HepG2 (cell line): ENCODE measurements at regions not wholly inside any gene's neighbourhood (a gene's known extent, or its start where the extent isn't known, plus 50 kb on each side); places are given as distances from the start of the nearest gene placed in this dataset.

Experiments used
- ATAC-seq: fragments of 200-7000 bp; cut with Tn5 transposase; 3 replicates; pipeline ENCODE4 v1.9.1; 2020; ENCODE audit warnings: mild to moderate bottlenecking, moderate library complexity
- BruUV-seq: library from RNA; stranded (reverse); fragments of 400-500 nt; replicated peaks from 2 replicates; lab custom pipeline; 2021; lab: Mats Ljungman, UMichigan
- CTCF ChIA-PET: fragments of 300-600 bp; formaldehyde crosslinking; extraction: SDS; loops from one replicate; lab custom pipeline; 2021; ENCODE audit warnings: low total read pairs, inconsistent platforms, low intra/inter-chr PET ratio; lab: Yijun Ruan, JAX
- POLR2A ChIA-PET: fragments of 350-600 bp; sonication (Branson Sonifier 250); formaldehyde crosslinking; loops from one replicate; lab custom pipeline; 2020; ENCODE audit warnings: antibody characterized with exemption, inconsistent platforms; lab: Yijun Ruan, JAX
- DNase-seq: peaks from one replicate; pipeline ENCODE4 v3.0.0-alpha.2; 2015; ENCODE audit warnings: low spot score
- FAIRE-seq: peaks from 3 replicates; lab custom pipeline; 2011; peaks lifted over from hg19 to GRCh38; lab: Jason Lieb, UNC
- H2AFZ ChIP-seq: one replicate; pipeline ENCODE4 v1.6.1; 2011; ENCODE audit warnings: low read length, inconsistent platforms
- H3K27ac ChIP-seq: fragments of 300-600 bp; 3 replicates; pipeline ENCODE4 v1.8.0; 2011; ENCODE audit warnings: mixed run types, mild to moderate bottlenecking, mixed read lengths, low read length, inconsistent platforms; ENCODE audit not compliant: insufficient read depth; ENCODE audit errors: extremely low read length
- H3K27me3 ChIP-seq, 2 experiments: fragments of 200-600 bp in 1 of 2; 2 replicates in 1 of 2; 3 replicates in 1 of 2; pipeline versions ENCODE4 v1.6.0 to v1.8.0; 2011; ENCODE audit warnings: low read length in 2 of 2, mild to moderate bottlenecking in 2 of 2, moderate library complexity in 2 of 2, inconsistent platforms in 1 of 2; ENCODE audit not compliant: insufficient read depth in 2 of 2, control insufficient read depth in 1 of 2
- H3K36me3 ChIP-seq, 2 experiments: fragments of 200-600 bp in 1 of 2; replicated peaks in 1 of 2; 2 replicates in 1 of 2; 3 replicates in 1 of 2; pipeline versions ENCODE4 v1.5.1 to v1.8.0; 2011; ENCODE audit warnings: low read length in 2 of 2, inconsistent platforms in 1 of 2; ENCODE audit not compliant: insufficient read depth in 2 of 2, control insufficient read depth in 1 of 2
- H3K4me1 ChIP-seq: 2 replicates; pipeline ENCODE4 v1.5.1; 2012; ENCODE audit warnings: low read length, inconsistent platforms; ENCODE audit not compliant: insufficient read depth
- H3K4me2 ChIP-seq: 2 replicates; pipeline ENCODE4 v1.6.0; 2011; ENCODE audit warnings: low read depth, low read length, inconsistent platforms
- H3K4me3 ChIP-seq, 3 experiments: fragments of 200-600 bp in 1 of 3; sonication (generic), shearing (Covaris generic) in 1 of 3; replicated peaks in 1 of 3; 2 replicates each; pipeline ENCODE4 v1.5.1; 2011 to 2016; ENCODE audit warnings: low read length in 3 of 3, inconsistent platforms in 2 of 3, low read depth in 2 of 3, mild to moderate bottlenecking in 2 of 3, control low read depth in 1 of 3, mixed read lengths in 1 of 3; ENCODE audit not compliant: insufficient read depth in 1 of 3
- H3K79me2 ChIP-seq: one replicate; pipeline ENCODE4 v1.6.1; 2011; ENCODE audit warnings: low read length, inconsistent platforms; ENCODE audit not compliant: insufficient read depth
- H3K9ac ChIP-seq: 2 replicates; pipeline ENCODE4 v1.6.0; 2011; ENCODE audit warnings: mild to moderate bottlenecking, low read depth, low read length, inconsistent platforms; ENCODE audit not compliant: insufficient read depth
- H3K9me3 ChIP-seq: 2 replicates; pipeline ENCODE4 v1.5.1; 2012; ENCODE audit warnings: mild to moderate bottlenecking, low read length
- H4K20me1 ChIP-seq: 2 replicates; pipeline ENCODE4 v1.6.0; 2011; ENCODE audit warnings: inconsistent platforms, mild to moderate bottlenecking, low read length, moderate library complexity; ENCODE audit not compliant: insufficient read depth
- ATAD3A ChIP-seq: sonication (generic); formaldehyde crosslinking; IDR thresholded peaks from 2 replicates; pipeline ENCODE4 v1.4.0; 2020; ENCODE audit warnings: missing genetic modification reagents
- FIP1L1 ChIP-seq: fragments of 200-400 bp; formaldehyde crosslinking; IDR thresholded peaks from 2 replicates; pipeline ENCODE4 v1.6.1; 2018; ENCODE audit warnings: low read depth, mild to moderate bottlenecking, low read length, moderate library complexity, borderline replicate concordance; ENCODE audit not compliant: insufficient read depth
- FOXP1 ChIP-seq, 2 experiments: fragments of 450-650 bp in 1 of 2; IDR thresholded peaks; 2 replicates each; pipeline ENCODE4 v1.6.1; 2017 to 2018; ENCODE audit warnings: antibody characterized with exemption in 1 of 2
- GPN1 ChIP-seq: sonication (generic); formaldehyde crosslinking; IDR thresholded peaks from 2 replicates; pipeline ENCODE4 v1.5.1; 2020; ENCODE audit warnings: missing genetic modification reagents, borderline replicate concordance
- HNRNPLL ChIP-seq: fragments of 200-400 bp; formaldehyde crosslinking; IDR thresholded peaks from 2 replicates; pipeline ENCODE4 v1.6.1; 2017; ENCODE audit warnings: mild to moderate bottlenecking, low read depth, low read length; ENCODE audit not compliant: poor library complexity, severe bottlenecking
- SNAPC2 ChIP-seq: sonication (generic); formaldehyde crosslinking; IDR thresholded peaks from 2 replicates; pipeline ENCODE4 v1.8.1; 2022; ENCODE audit warnings: mild to moderate bottlenecking, missing genetic modification reagents
- XRCC5 ChIP-seq: fragments of 200-400 bp; formaldehyde crosslinking; optimal IDR thresholded peaks from 2 replicates; pipeline ENCODE3; 2017; ENCODE audit warnings: mild to moderate bottlenecking, low read length
- ZFP41 ChIP-seq: sonication (generic); formaldehyde crosslinking; IDR thresholded peaks from 2 replicates; pipeline ENCODE4 v1.4.0; 2020; ENCODE audit warnings: mild to moderate bottlenecking, missing genetic modification reagents, borderline replicate concordance
- ZMYM2 ChIP-seq: sonication (generic); formaldehyde crosslinking; IDR thresholded peaks from 2 replicates; pipeline ENCODE4 v1.8.0; 2022; ENCODE audit warnings: mild to moderate bottlenecking, missing genetic modification reagents
- ZNF234 ChIP-seq: sonication (generic); formaldehyde crosslinking; conservative IDR thresholded peaks from 2 replicates; pipeline ENCODE4 v1.5.1; 2020; ENCODE audit warnings: mild to moderate bottlenecking, missing genetic modification reagents
- ZNF430 ChIP-seq: sonication (generic); formaldehyde crosslinking; IDR thresholded peaks from 2 replicates; pipeline ENCODE4 v1.9.0; 2021; ENCODE audit warnings: mild to moderate bottlenecking, missing genetic modification reagents
- ZNF761 ChIP-seq: sonication (generic); formaldehyde crosslinking; conservative IDR thresholded peaks from 2 replicates; pipeline ENCODE4 v1.4.0; 2020; ENCODE audit warnings: mild to moderate bottlenecking, missing genetic modification reagents
- WGBS: methylation state at CpG from one replicate; pipeline ENCODE4 v1.1.6; 2017; ENCODE audit warnings: low lambda C conversion rate; 5-methylcytosine and 5-hydroxymethylcytosine counted together
- in situ Hi-C: cut with HindIII; loops from 2 replicates; pipeline ENCODE4 v1.10.0; 2017; ENCODE audit warnings: low pct_unique_long_range_greater_than_20kb; ENCODE audit not compliant: extremely low pct_ligation_motif_present
- intact Hi-C: fragments of 100-400 bp; cut with micrococcal nuclease; formaldehyde crosslinking; loops from one replicate; pipeline ENCODE4 v1.10.0; 2022; ENCODE audit not compliant: unreplicated experiment
- TF ChIP-seq, protein P1 (sequence below): sonication (generic); formaldehyde crosslinking; IDR thresholded peaks from 2 replicates; pipeline ENCODE4 v1.4.0; 2020; ENCODE audit warnings: missing genetic modification reagents
- TF ChIP-seq, protein P2 (sequence below): sonication (generic); formaldehyde crosslinking; IDR thresholded peaks from 2 replicates; pipeline ENCODE4 v1.8.0; 2022; ENCODE audit warnings: mild to moderate bottlenecking, missing genetic modification reagents, borderline replicate concordance

DNA sequence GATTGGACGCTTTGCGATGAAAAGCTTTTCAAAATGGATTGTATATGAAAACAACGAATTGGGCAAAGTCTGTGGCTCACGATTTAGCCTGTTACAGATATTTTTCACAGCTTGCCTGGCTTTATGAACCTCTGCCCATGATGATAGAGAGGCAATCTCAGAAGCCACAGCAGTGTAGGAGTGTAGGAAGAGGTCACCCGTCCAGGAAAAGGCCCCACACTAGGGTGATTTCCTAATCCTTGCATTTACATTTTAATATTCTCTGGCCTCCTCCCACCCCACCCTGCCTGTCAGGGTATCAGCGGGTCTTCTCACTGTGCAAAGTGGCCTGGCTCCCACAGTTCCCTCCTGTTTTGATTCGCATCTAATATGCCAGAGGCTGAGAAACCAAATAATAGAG is 81.8 kb upstream of the FOXN3 start:
- no peaks in the 10 kb centered on the region for H3K9me3 ChIP-seq
- no peak overlapping the region for H2AFZ ChIP-seq
- no peak overlapping the region for H3K9ac ChIP-seq
- H3K79me2 ChIP-seq: no peaks in the 10 kb centered on the region
- POLR2A ChIA-PET: interaction anchor here (0.5 kb wide), 1 partner anchor 9 kb away, joined by 4 read pairs; no protein-coding TSS in a partner anchor
- no peak for ATAC-seq
- DNase-seq: no peak
- FAIRE-seq: no peak
- peaks cover 22% of the 10 kb centered on the region for H3K4me1 ChIP-seq
- 94% methylated on average over 7 of the region's 7 CpGs for WGBS
- CTCF ChIA-PET: no interaction called here
- in situ Hi-C loops: no loop called here
- TF ChIP-seq ATAD3A: no peak
- no peak for TF ChIP-seq ZNF430 (CRISPR knock-in tag)
- TF ChIP-seq, protein P1, sequence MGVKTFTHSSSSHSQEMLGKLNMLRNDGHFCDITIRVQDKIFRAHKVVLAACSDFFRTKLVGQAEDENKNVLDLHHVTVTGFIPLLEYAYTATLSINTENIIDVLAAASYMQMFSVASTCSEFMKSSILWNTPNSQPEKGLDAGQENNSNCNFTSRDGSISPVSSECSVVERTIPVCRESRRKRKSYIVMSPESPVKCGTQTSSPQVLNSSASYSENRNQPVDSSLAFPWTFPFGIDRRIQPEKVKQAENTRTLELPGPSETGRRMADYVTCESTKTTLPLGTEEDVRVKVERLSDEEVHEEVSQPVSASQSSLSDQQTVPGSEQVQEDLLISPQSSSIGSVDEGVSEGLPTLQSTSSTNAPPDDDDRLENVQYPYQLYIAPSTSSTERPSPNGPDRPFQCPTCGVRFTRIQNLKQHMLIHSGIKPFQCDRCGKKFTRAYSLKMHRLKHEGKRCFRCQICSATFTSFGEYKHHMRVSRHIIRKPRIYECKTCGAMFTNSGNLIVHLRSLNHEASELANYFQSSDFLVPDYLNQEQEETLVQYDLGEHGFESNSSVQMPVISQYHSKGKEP (CRISPR knock-in tag): no peak
- TF ChIP-seq ZMYM2 (CRISPR knock-in tag): no peak
- TF ChIP-seq SNAPC2 (CRISPR knock-in tag): no peak
- no peak for TF ChIP-seq ZFP41
- no peak for TF ChIP-seq XRCC5
- no peak for TF ChIP-seq ZNF761 (CRISPR knock-in tag)
- TF ChIP-seq FOXP1 (IDR thresholded peaks at IDR 0.05): no peak
- TF ChIP-seq FOXP1 (CRISPR knock-in tag; IDR thresholded peaks at IDR 0.05): no peak
- no peak for TF ChIP-seq HNRNPLL
- TF ChIP-seq FIP1L1: no peak
- TF ChIP-seq, protein P2, sequence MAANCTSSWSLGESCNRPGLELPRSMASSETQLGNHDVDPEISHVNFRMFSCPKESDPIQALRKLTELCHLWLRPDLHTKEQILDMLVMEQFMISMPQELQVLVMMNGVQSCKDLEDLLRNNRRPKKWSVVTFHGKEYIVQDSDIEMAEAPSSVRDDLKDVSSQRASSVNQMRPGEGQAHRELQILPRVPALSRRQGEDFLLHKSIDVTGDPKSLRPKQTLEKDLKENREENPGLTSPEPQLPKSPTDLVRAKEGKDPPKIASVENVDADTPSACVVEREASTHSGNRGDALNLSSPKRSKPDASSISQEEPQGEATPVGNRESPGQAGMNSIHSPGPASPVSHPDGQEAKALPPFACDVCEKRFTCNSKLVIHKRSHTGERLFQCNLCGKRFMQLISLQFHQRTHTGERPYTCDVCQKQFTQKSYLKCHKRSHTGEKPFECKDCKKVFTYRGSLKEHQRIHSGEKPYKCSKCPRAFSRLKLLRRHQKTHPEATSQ (CRISPR knock-in tag): no peak
- TF ChIP-seq ZNF234: no peak
- TF ChIP-seq GPN1 (CRISPR knock-in tag): no peak
- no peaks in the 10 kb centered on the region for H3K27me3 ChIP-seq
- H3K4me3 ChIP-seq: no peak overlapping the region
- no peak overlapping the region for H3K4me2 ChIP-seq
- H4K20me1 ChIP-seq: no peaks in the 10 kb centered on the region; the same call in 1 of the 2 replicates
- H3K36me3 ChIP-seq: peaks cover 0 to 3% of the 10 kb centered on the region in 2 experiments; a peak in 1 of 5 replicates
- BruUV-seq: no TSS peak
- intact Hi-C loops: no loop called here
- H3K27ac ChIP-seq: no peak overlapping the region
